Type B pancreatic cell (in vitro differentiated cells): ENCODE measurements at regions not wholly inside any gene's neighbourhood (a gene's known extent, or its start where the extent isn't known, plus 50 kb on each side); places are given as distances from the start of the nearest gene placed in this dataset.

Source experiments
- DNase-seq: peaks from one replicate; pipeline ENCODE4 v3.0.0; 2021; ENCODE audit warnings: mixed read lengths; ENCODE audit not compliant: unreplicated experiment; ENCODE audit errors: extremely low spot score
- H3K27ac Mint-ChIP-seq: 2 replicates; pipeline ENCODE4 v1.8.0; 2021; ENCODE audit warnings: mild to moderate bottlenecking, mixed read lengths
- H3K27me3 Mint-ChIP-seq: 2 replicates; pipeline ENCODE4 v1.8.0; 2021; ENCODE audit warnings: mixed read lengths
- H3K36me3 Mint-ChIP-seq: 2 replicates; pipeline ENCODE4 v1.8.0; 2021; ENCODE audit warnings: mixed read lengths
- H3K4me1 Mint-ChIP-seq: one replicate; pipeline ENCODE4 v1.8.0; 2021; ENCODE audit warnings: mixed read lengths; ENCODE audit not compliant: unreplicated experiment
- H3K4me3 Mint-ChIP-seq: 2 replicates; pipeline ENCODE4 v1.8.0; 2021; ENCODE audit warnings: mild to moderate bottlenecking, mixed read lengths
- H3K9me3 Mint-ChIP-seq: 2 replicates; pipeline ENCODE4 v1.8.0; 2021; ENCODE audit warnings: mixed read lengths
- TF ChIP-seq, protein P1 (sequence below): fragments of 200-600 bp; sonication (generic); conservative IDR thresholded peaks from 2 replicates; pipeline ENCODE4 v1.5.0; 2021; ENCODE audit warnings: antibody characterized with exemption, mild to moderate bottlenecking

- H3K27ac Mint-ChIP-seq: no peak overlapping the region
- TF ChIP-seq, protein P1, sequence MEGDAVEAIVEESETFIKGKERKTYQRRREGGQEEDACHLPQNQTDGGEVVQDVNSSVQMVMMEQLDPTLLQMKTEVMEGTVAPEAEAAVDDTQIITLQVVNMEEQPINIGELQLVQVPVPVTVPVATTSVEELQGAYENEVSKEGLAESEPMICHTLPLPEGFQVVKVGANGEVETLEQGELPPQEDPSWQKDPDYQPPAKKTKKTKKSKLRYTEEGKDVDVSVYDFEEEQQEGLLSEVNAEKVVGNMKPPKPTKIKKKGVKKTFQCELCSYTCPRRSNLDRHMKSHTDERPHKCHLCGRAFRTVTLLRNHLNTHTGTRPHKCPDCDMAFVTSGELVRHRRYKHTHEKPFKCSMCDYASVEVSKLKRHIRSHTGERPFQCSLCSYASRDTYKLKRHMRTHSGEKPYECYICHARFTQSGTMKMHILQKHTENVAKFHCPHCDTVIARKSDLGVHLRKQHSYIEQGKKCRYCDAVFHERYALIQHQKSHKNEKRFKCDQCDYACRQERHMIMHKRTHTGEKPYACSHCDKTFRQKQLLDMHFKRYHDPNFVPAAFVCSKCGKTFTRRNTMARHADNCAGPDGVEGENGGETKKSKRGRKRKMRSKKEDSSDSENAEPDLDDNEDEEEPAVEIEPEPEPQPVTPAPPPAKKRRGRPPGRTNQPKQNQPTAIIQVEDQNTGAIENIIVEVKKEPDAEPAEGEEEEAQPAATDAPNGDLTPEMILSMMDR: no peak
- no peak for DNase-seq
- H3K4me3 Mint-ChIP-seq: no peak overlapping the region
- H3K27me3 Mint-ChIP-seq: no peaks in the 10 kb centered on the region
- no peaks in the 10 kb centered on the region for H3K36me3 Mint-ChIP-seq
- no peaks in the 10 kb centered on the region for H3K4me1 Mint-ChIP-seq
- H3K9me3 Mint-ChIP-seq: no peaks in the 10 kb centered on the region
Measured at GRCh38 chr4:141896687-141897086, 260.3 kb downstream of the IL15 start.

DNA sequence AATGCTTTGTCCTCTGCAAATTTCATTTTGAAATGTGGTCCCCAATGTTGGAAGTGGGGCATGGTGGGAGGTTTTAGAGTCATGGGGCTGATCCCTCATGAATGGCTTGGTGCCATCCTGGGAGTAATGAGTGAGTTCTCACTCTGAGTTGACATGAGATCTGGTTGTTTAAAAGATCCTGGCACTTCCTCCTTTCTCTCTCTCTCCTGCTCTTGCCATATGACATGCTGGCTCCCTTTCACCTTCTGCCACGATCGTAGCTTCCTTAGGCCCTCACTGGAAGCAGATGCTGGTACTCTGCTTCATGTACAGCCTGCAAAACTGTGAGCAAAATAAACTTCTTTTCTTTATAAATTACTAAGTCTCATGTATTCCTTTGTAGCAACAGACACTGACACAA lies 262.0 kb downstream of the IL15 start:
- DNase-seq: no peak
- Mint-ChIP-seq H3K27ac (no peak overlapping the region), H3K4me3 (no peak overlapping the region), H3K36me3 (no peaks in the 10 kb centered on the region), H3K27me3 (no peaks in the 10 kb centered on the region), H3K9me3 (no peaks in the 10 kb centered on the region), H3K4me1 (no peaks in the 10 kb centered on the region)
- TF ChIP-seq, protein P1: no peak

GRCh38 chr4:141899103-141899502 lies 262.7 kb downstream of the IL15 start:
- Mint-ChIP-seq H3K4me3 (no peak overlapping the region), H3K4me1 (no peaks in the 10 kb centered on the region)

GRCh38 chr4:141899541-141899940 lies 263.2 kb downstream of the IL15 start:
- Mint-ChIP-seq H3K9me3 (no peaks in the 10 kb centered on the region), H3K27ac (peak overlapping the region; percentile 55)

More at GRCh38 chr4:141899103-141899502, 262.7 kb downstream of the IL15 start:
- peak overlapping the region; percentile 55 for H3K27ac Mint-ChIP-seq
- H3K36me3 Mint-ChIP-seq: no peaks in the 10 kb centered on the region
- TF ChIP-seq, protein P1: no peak
- H3K27me3 Mint-ChIP-seq: no peaks in the 10 kb centered on the region
- no peak for DNase-seq
- no peaks in the 10 kb centered on the region for H3K9me3 Mint-ChIP-seq

GRCh38 chr4:141900856-141901255 lies 264.5 kb downstream of the IL15 start:
- TF ChIP-seq, protein P1: no peak
- Mint-ChIP-seq H3K27me3 (no peaks in the 10 kb centered on the region), H3K9me3 (no peaks in the 10 kb centered on the region), H3K36me3 (no peaks in the 10 kb centered on the region), H3K4me1 (no peaks in the 10 kb centered on the region), H3K27ac (no peak overlapping the region), H3K4me3 (no peak overlapping the region)
- DNase-seq: no peak

More at GRCh38 chr4:141899541-141899940, 263.2 kb downstream of the IL15 start:
- no peak for DNase-seq
- Mint-ChIP-seq H3K27me3 (no peaks in the 10 kb centered on the region), H3K36me3 (no peaks in the 10 kb centered on the region), H3K4me1 (no peaks in the 10 kb centered on the region), H3K4me3 (no peak overlapping the region)
- TF ChIP-seq, protein P1: no peak

- no peak for DNase-seq
- no peaks in the 10 kb centered on the region for H3K9me3 Mint-ChIP-seq
- no peaks in the 10 kb centered on the region for H3K27me3 Mint-ChIP-seq
- TF ChIP-seq, protein P1: no peak
- no peak overlapping the region for H3K27ac Mint-ChIP-seq
- no peak overlapping the region for H3K4me3 Mint-ChIP-seq
- H3K36me3 Mint-ChIP-seq: no peaks in the 10 kb centered on the region
- no peaks in the 10 kb centered on the region for H3K4me1 Mint-ChIP-seq
Measured at GRCh38 chr4:141905751-141906150, 269.4 kb downstream of the IL15 start.
